ENCODE measurements at regions not wholly inside any gene's neighbourhood (a gene's known extent, or its start where the extent isn't known, plus 50 kb on each side); places are given as distances from the start of the nearest gene placed in this dataset.

DNA sequence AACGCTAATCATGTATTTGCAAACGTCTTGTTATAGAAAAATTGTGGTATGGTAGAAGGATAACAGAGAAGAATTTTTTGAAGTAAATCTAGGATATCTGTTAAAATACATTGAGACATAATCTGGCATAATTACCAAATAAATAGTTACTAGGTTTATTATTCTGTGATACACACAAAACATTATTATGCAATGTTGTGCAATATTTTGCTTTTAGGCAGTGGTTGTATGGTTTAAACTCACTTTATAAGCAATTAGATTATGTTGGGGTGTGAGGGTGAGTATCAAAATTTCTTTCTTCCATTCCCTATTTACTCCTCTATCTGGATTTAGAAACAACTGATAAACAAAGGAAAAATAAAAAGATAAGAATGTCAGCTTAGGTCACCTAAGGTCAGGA is 385.6 kb downstream of the SLITRK6 start:
- TF ChIP-seq EZH2 (IDR thresholded peaks at IDR 0.05; ENCODE audit: insufficient read depth, poor library complexity, severe bottlenecking) (no peak), EZH2phosphoT487 (IDR thresholded peaks at IDR 0.05; ENCODE audit: insufficient read depth, low read depth) (no peak)
